HepG2 (cell line): ENCODE measurements at regions not wholly inside any gene's neighbourhood (a gene's known extent, or its start where the extent isn't known, plus 50 kb on each side); places are given as distances from the start of the nearest gene placed in this dataset.

Source experiments
- ATF1 ChIP-seq: IDR thresholded peaks from 2 replicates; pipeline ENCODE4 v1.6.1; 2016; ENCODE audit warnings: mild to moderate bottlenecking, control low read depth
- CC2D1A ChIP-seq: sonication (generic); formaldehyde crosslinking; IDR thresholded peaks from 2 replicates; pipeline ENCODE4 v1.8.1; 2023; ENCODE audit warnings: mild to moderate bottlenecking, missing genetic modification reagents
- EP300 ChIP-seq, 3 experiments: sonication (generic) in 1 of 3; formaldehyde crosslinking in 1 of 3; IDR thresholded peaks; 2 replicates each; pipeline versions ENCODE4 v1.5.1 to v1.6.1; 2011 to 2020; ENCODE audit warnings: low read depth in 2 of 3, low read length in 2 of 3, borderline replicate concordance in 1 of 3, improper control_type of control experiment in 1 of 3, mild to moderate bottlenecking in 1 of 3, missing genetic modification reagents in 1 of 3, moderate library complexity in 1 of 3
- ESRRA ChIP-seq: sonication (generic); formaldehyde crosslinking; IDR thresholded peaks from 2 replicates; pipeline ENCODE4 v1.5.1; 2020; ENCODE audit warnings: mild to moderate bottlenecking, low read depth, missing genetic modification reagents
- KMT2A ChIP-seq: sonication (generic); formaldehyde crosslinking; IDR thresholded peaks from 2 replicates; pipeline ENCODE4 v1.4.0; 2020; ENCODE audit warnings: missing genetic modification reagents
- MYNN ChIP-seq: sonication (generic); formaldehyde crosslinking; IDR thresholded peaks from 2 replicates; pipeline ENCODE4 v1.4.0; 2020; ENCODE audit warnings: mild to moderate bottlenecking, low read depth, missing genetic modification reagents
- RARA ChIP-seq: IDR thresholded peaks from 2 replicates; pipeline ENCODE4 v1.6.1; 2016; ENCODE audit warnings: missing genetic modification reagents, missing compliant biosample characterization
- RFX5 ChIP-seq: IDR thresholded peaks from 2 replicates; pipeline ENCODE4 v1.6.1; 2011; ENCODE audit warnings: low read depth, low read length, improper control_type of control experiment
- ZBTB7B ChIP-seq: sonication (generic); formaldehyde crosslinking; IDR thresholded peaks from 2 replicates; pipeline ENCODE4 v1.4.0; 2020; ENCODE audit warnings: missing genetic modification reagents
- ZNF253 ChIP-seq: sonication (generic); formaldehyde crosslinking; IDR thresholded peaks from 2 replicates; pipeline ENCODE4 v1.8.0; 2022; ENCODE audit warnings: mild to moderate bottlenecking, missing genetic modification reagents, borderline replicate concordance
- ZNF558 ChIP-seq: sonication (generic); formaldehyde crosslinking; IDR thresholded peaks from 2 replicates; pipeline ENCODE4 v1.9.0; 2022; ENCODE audit warnings: mild to moderate bottlenecking, missing genetic modification reagents, borderline replicate concordance
- TF ChIP-seq, protein P1 (sequence below), 2 experiments: IDR thresholded peaks; 2 replicates each; pipeline ENCODE4 v1.6.1; 2011 to 2012; ENCODE audit warnings: low read length in 2 of 2, borderline replicate concordance in 1 of 2, low read depth in 1 of 2, mild to moderate bottlenecking in 1 of 2, moderate library complexity in 1 of 2
- TF ChIP-seq, protein P2 (sequence below): sonication (generic); formaldehyde crosslinking; IDR thresholded peaks from 2 replicates; pipeline ENCODE4 v1.4.0; 2020; ENCODE audit warnings: mild to moderate bottlenecking, missing genetic modification reagents
- TF ChIP-seq, protein P3 (sequence below): sonication (generic); formaldehyde crosslinking; IDR thresholded peaks from 2 replicates; pipeline ENCODE4 v1.4.0; 2020; ENCODE audit warnings: missing genetic modification reagents, borderline replicate concordance

DNA sequence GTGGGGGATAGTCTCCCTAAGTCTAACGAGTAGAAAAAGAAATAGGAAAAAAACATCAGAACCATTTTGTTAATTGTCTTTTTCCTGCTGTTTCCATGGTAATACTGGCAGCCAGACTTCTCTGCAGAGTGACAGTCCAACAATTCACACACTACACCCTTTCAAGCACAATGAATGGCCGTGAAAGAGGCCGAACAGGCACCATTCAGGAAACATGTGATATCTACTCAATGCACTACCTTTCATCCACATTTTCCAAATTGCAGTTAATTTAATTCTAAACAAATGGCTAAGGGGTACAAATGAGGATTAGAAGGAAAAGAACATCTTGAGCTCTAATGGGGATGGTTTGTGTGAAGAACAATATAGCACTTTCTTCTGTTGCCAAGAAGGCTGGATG is 358.5 kb upstream of the ANKRD30A start:
- TF ChIP-seq MYNN (CRISPR knock-in tag): no peak
- TF ChIP-seq, protein P1, sequence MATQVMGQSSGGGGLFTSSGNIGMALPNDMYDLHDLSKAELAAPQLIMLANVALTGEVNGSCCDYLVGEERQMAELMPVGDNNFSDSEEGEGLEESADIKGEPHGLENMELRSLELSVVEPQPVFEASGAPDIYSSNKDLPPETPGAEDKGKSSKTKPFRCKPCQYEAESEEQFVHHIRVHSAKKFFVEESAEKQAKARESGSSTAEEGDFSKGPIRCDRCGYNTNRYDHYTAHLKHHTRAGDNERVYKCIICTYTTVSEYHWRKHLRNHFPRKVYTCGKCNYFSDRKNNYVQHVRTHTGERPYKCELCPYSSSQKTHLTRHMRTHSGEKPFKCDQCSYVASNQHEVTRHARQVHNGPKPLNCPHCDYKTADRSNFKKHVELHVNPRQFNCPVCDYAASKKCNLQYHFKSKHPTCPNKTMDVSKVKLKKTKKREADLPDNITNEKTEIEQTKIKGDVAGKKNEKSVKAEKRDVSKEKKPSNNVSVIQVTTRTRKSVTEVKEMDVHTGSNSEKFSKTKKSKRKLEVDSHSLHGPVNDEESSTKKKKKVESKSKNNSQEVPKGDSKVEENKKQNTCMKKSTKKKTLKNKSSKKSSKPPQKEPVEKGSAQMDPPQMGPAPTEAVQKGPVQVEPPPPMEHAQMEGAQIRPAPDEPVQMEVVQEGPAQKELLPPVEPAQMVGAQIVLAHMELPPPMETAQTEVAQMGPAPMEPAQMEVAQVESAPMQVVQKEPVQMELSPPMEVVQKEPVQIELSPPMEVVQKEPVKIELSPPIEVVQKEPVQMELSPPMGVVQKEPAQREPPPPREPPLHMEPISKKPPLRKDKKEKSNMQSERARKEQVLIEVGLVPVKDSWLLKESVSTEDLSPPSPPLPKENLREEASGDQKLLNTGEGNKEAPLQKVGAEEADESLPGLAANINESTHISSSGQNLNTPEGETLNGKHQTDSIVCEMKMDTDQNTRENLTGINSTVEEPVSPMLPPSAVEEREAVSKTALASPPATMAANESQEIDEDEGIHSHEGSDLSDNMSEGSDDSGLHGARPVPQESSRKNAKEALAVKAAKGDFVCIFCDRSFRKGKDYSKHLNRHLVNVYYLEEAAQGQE (IDR thresholded peaks at IDR 0.05; ENCODE audit: borderline replicate concordance in 1 of 2, low read depth in 1 of 2, low read length in 2 of 2): no peak
- no peak for TF ChIP-seq RARA (CRISPR knock-in tag)
- TF ChIP-seq, protein P2, sequence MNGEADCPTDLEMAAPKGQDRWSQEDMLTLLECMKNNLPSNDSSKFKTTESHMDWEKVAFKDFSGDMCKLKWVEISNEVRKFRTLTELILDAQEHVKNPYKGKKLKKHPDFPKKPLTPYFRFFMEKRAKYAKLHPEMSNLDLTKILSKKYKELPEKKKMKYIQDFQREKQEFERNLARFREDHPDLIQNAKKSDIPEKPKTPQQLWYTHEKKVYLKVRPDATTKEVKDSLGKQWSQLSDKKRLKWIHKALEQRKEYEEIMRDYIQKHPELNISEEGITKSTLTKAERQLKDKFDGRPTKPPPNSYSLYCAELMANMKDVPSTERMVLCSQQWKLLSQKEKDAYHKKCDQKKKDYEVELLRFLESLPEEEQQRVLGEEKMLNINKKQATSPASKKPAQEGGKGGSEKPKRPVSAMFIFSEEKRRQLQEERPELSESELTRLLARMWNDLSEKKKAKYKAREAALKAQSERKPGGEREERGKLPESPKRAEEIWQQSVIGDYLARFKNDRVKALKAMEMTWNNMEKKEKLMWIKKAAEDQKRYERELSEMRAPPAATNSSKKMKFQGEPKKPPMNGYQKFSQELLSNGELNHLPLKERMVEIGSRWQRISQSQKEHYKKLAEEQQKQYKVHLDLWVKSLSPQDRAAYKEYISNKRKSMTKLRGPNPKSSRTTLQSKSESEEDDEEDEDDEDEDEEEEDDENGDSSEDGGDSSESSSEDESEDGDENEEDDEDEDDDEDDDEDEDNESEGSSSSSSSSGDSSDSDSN (CRISPR knock-in tag): no peak
- no peak for TF ChIP-seq ZBTB7B (CRISPR knock-in tag)
- no peak for TF ChIP-seq ATF1 (CRISPR knock-in tag)
- TF ChIP-seq ESRRA (CRISPR knock-in tag): no peak
- no peak for TF ChIP-seq ZNF558 (CRISPR knock-in tag)
- TF ChIP-seq EP300 (IDR thresholded peaks at IDR 0.05; ENCODE audit: low read depth in 2 of 2, low read length in 2 of 2): no peak
- no peak for TF ChIP-seq EP300 (CRISPR knock-in tag; IDR thresholded peaks at IDR 0.05; ENCODE audit: borderline replicate concordance)
- TF ChIP-seq RFX5: no peak
- no peak for TF ChIP-seq KMT2A (CRISPR knock-in tag)
- TF ChIP-seq CC2D1A: no peak
- no peak for TF ChIP-seq ZNF253 (CRISPR knock-in tag)
- TF ChIP-seq, protein P3, sequence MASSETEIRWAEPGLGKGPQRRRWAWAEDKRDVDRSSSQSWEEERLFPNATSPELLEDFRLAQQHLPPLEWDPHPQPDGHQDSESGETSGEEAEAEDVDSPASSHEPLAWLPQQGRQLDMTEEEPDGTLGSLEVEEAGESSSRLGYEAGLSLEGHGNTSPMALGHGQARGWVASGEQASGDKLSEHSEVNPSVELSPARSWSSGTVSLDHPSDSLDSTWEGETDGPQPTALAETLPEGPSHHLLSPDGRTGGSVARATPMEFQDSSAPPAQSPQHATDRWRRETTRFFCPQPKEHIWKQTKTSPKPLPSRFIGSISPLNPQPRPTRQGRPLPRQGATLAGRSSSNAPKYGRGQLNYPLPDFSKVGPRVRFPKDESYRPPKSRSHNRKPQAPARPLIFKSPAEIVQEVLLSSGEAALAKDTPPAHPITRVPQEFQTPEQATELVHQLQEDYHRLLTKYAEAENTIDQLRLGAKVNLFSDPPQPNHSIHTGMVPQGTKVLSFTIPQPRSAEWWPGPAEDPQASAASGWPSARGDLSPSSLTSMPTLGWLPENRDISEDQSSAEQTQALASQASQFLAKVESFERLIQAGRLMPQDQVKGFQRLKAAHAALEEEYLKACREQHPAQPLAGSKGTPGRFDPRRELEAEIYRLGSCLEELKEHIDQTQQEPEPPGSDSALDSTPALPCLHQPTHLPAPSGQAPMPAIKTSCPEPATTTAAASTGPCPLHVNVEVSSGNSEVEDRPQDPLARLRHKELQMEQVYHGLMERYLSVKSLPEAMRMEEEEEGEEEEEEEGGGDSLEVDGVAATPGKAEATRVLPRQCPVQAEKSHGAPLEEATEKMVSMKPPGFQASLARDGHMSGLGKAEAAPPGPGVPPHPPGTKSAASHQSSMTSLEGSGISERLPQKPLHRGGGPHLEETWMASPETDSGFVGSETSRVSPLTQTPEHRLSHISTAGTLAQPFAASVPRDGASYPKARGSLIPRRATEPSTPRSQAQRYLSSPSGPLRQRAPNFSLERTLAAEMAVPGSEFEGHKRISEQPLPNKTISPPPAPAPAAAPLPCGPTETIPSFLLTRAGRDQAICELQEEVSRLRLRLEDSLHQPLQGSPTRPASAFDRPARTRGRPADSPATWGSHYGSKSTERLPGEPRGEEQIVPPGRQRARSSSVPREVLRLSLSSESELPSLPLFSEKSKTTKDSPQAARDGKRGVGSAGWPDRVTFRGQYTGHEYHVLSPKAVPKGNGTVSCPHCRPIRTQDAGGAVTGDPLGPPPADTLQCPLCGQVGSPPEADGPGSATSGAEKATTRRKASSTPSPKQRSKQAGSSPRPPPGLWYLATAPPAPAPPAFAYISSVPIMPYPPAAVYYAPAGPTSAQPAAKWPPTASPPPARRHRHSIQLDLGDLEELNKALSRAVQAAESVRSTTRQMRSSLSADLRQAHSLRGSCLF (CRISPR knock-in tag): no peak
